Endothelial cell of umbilical vein (primary cell): ENCODE measurements at regions not wholly inside any gene's neighbourhood (a gene's known extent, or its start where the extent isn't known, plus 50 kb on each side); places are given as distances from the start of the nearest gene placed in this dataset.

Source experiments
- BruUV-seq: library from RNA; stranded (reverse); fragments of 400-500 nt; replicated peaks from 2 replicates; lab custom pipeline; 2021; lab: Mats Ljungman, UMichigan
- CTCF ChIA-PET: fragments of 300-600, 350-600 bp; sonication (Branson Sonifier 250); formaldehyde crosslinking; loops from one replicate; lab custom pipeline; 2021; ENCODE audit warnings: antibody characterized with exemption, inconsistent platforms; lab: Charles Lee
- POLR2A ChIA-PET: fragments of 300-600, 350-600 bp; sonication (Branson Sonifier 250); formaldehyde crosslinking; loops from one replicate; lab custom pipeline; 2021; ENCODE audit warnings: antibody characterized with exemption, inconsistent platforms; lab: Charles Lee
- DNase-seq: peaks from one replicate; pipeline ENCODE4 v3.0.0-alpha.2; 2011; ENCODE audit warnings: low read depth, low spot score
- FAIRE-seq: peaks from 2 replicates; lab custom pipeline; 2011; peaks lifted over from hg19 to GRCh38; lab: Jason Lieb, UNC
- H2AFZ ChIP-seq: 2 replicates; pipeline ENCODE4 v1.6.0; 2012; ENCODE audit warnings: low read depth, low read length, control low read depth, inconsistent platforms
- H3K27ac ChIP-seq: 2 replicates; pipeline ENCODE4 v1.5.1; 2011; ENCODE audit warnings: low read depth, mild to moderate bottlenecking, control low read depth, low read length, moderate library complexity; ENCODE audit not compliant: insufficient read depth
- H3K27me3 ChIP-seq, 2 experiments: 2 replicates each; pipeline versions ENCODE4 v1.6.0 to v1.6.1; 2011; ENCODE audit warnings: low read length in 2 of 2, mixed read lengths in 1 of 2; ENCODE audit not compliant: control insufficient read depth in 2 of 2, insufficient read depth in 2 of 2
- H3K36me3 ChIP-seq, 2 experiments: 2 replicates in 1 of 2; 3 replicates in 1 of 2; pipeline ENCODE4 v1.5.1; 2011; ENCODE audit warnings: low read length in 2 of 2, mild to moderate bottlenecking in 1 of 2, moderate library complexity in 1 of 2; ENCODE audit not compliant: control insufficient read depth in 2 of 2, insufficient read depth in 2 of 2; ENCODE audit errors: extremely low read depth in 1 of 2
- H3K4me1 ChIP-seq: 3 replicates; pipeline ENCODE4 v1.5.1; 2011; ENCODE audit warnings: mild to moderate bottlenecking, low read length; ENCODE audit not compliant: control insufficient read depth, insufficient read depth; ENCODE audit errors: extremely low read depth
- H3K4me2 ChIP-seq: 2 replicates; pipeline ENCODE4 v1.6.1; 2011; ENCODE audit warnings: low read length, control low read depth, mixed read lengths; ENCODE audit not compliant: insufficient read depth
- H3K4me3 ChIP-seq, 3 experiments: fragments of 200-600 bp in 1 of 3; sonication (generic), shearing (Covaris generic) in 1 of 3; replicated peaks in 1 of 3; 2 replicates each; pipeline ENCODE4 v1.5.1; 2011 to 2016; ENCODE audit warnings: control low read depth in 3 of 3, low read length in 3 of 3, mild to moderate bottlenecking in 2 of 3, inconsistent platforms in 1 of 3, low read depth in 1 of 3, moderate library complexity in 1 of 3; ENCODE audit not compliant: insufficient read depth in 1 of 3
- H3K79me2 ChIP-seq: 2 replicates; pipeline ENCODE4 v1.6.0; 2012; ENCODE audit warnings: low read length, inconsistent platforms; ENCODE audit not compliant: control insufficient read depth, insufficient read depth
- H3K9ac ChIP-seq: replicated peaks from 2 replicates; pipeline ENCODE3; 2011; ENCODE audit warnings: low read length, control low read depth; ENCODE audit not compliant: insufficient read depth; ENCODE audit errors: extremely low read depth
- H3K9me1 ChIP-seq: replicated peaks from 3 replicates; pipeline ENCODE4 v1.6.0; 2011; ENCODE audit warnings: mild to moderate bottlenecking, low read length; ENCODE audit not compliant: control insufficient read depth, insufficient read depth; ENCODE audit errors: extremely low read depth
- H3K9me3 ChIP-seq: replicated peaks from 2 replicates; pipeline ENCODE4 v1.5.1; 2012; ENCODE audit warnings: low read length, inconsistent platforms; ENCODE audit not compliant: control insufficient read depth, insufficient read depth
- H4K20me1 ChIP-seq: replicated peaks from 2 replicates; pipeline ENCODE3; 2011; ENCODE audit warnings: mild to moderate bottlenecking, low read length; ENCODE audit not compliant: control insufficient read depth, insufficient read depth; ENCODE audit errors: extremely low read depth
- CTCF ChIP-seq, 2 donors: IDR thresholded peaks; 1 replicate in 1 of 2; 2 replicates in 1 of 2; pipeline ENCODE4 v1.5.1; 2011; ENCODE audit warnings: low read length in 2 of 2, mild to moderate bottlenecking in 2 of 2, moderate library complexity in 2 of 2, control low read depth in 1 of 2, inconsistent platforms in 1 of 2, low read depth in 1 of 2; ENCODE audit not compliant: insufficient read depth in 1 of 2; ENCODE audit errors: extremely low read depth in 1 of 2
- EZH2 ChIP-seq: IDR thresholded peaks from 2 replicates; pipeline ENCODE4 v1.6.1; 2012; ENCODE audit warnings: borderline replicate concordance, low read depth, mild to moderate bottlenecking, moderate library complexity, low read length, inconsistent platforms; ENCODE audit not compliant: severe bottlenecking
- FOS ChIP-seq: IDR thresholded peaks from 2 replicates; pipeline ENCODE4 v1.6.1; 2011; ENCODE audit warnings: mild to moderate bottlenecking, low read length, moderate library complexity, borderline replicate concordance; ENCODE audit not compliant: insufficient read depth
- GATA2 ChIP-seq: IDR thresholded peaks from 2 replicates; pipeline ENCODE4 v1.7.0; 2011; ENCODE audit warnings: low read depth, mild to moderate bottlenecking, moderate library complexity, mixed read lengths, low read length; ENCODE audit not compliant: insufficient read length, insufficient read depth
- JUN ChIP-seq: IDR thresholded peaks from 2 replicates; pipeline ENCODE4 v1.6.1; 2011; ENCODE audit warnings: borderline replicate concordance, low read depth; ENCODE audit not compliant: insufficient read length, insufficient read depth
- MYC ChIP-seq: IDR thresholded peaks from one replicate; pipeline ENCODE4 v1.6.1; 2011; ENCODE audit warnings: mild to moderate bottlenecking, low read depth, low read length
- POLR2A ChIP-seq: IDR thresholded peaks from 2 replicates; pipeline ENCODE4 v1.6.1; 2012; ENCODE audit warnings: low read depth, mild to moderate bottlenecking, control low read depth, low read length
- POLR2AphosphoS5 ChIP-seq: IDR thresholded peaks from 2 replicates; pipeline ENCODE4 v1.6.1; 2012; ENCODE audit warnings: low read depth, mild to moderate bottlenecking, control low read depth, low read length, moderate library complexity; ENCODE audit not compliant: insufficient read depth
- dilution Hi-C: fragments of 300-500 bp; cut with MboI; formaldehyde crosslinking; loops from one replicate; pipeline ENCODE4 v1.15.0; 2019; ENCODE audit warnings: low sequenced_read_pairs; ENCODE audit not compliant: extremely low pct_ligation_motif_present
- intact Hi-C: fragments of 100-400 bp; cut with micrococcal nuclease; formaldehyde crosslinking; loops from one replicate; pipeline ENCODE4 v1.10.0; 2022
- TF ChIP-seq, protein P1 (sequence below): IDR thresholded peaks from 2 replicates; pipeline ENCODE4 v1.6.1; 2011; ENCODE audit not compliant: insufficient read depth, insufficient read length

DNA sequence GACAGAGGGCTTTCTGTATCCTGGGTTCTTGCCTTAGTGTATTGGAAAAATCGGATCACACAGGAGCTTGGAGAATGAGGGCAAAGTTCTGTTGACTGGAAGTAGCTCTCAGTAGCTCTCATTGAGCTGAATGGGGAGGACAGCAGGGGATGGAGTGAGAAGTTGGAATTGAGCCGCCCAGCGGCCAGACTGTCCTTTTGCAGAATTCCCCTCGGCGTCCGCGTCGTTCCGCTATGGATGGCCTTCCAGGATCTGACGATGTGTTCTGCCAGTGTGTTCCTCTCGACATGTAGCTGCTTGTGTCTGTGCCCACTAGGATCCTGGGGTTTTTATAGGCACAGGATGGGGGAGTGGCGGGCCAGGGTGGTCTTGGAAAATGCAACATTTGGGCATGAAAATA, 351.8 kb upstream of the SEMA3A start:
- CTCF ChIA-PET, result interaction anchor here (0.7 kb wide), 1 partner anchor 11 kb away, joined by 3 read pairs; no protein-coding TSS in a partner anchor
- BruUV-seq, result no TSS peak
- dilution Hi-C loops, result no loop called here

More for the DNA sequence above, 351.8 kb upstream of the SEMA3A start:
- TF ChIP-seq FOS, result no peak
- TF ChIP-seq POLR2AphosphoS5, result no peak
- TF ChIP-seq, protein P1, sequence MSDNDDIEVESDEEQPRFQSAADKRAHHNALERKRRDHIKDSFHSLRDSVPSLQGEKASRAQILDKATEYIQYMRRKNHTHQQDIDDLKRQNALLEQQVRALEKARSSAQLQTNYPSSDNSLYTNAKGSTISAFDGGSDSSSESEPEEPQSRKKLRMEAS, result no peak
- TF ChIP-seq EZH2, result no peak
- no peak for TF ChIP-seq CTCF (IDR thresholded peaks at IDR 0.05; ENCODE audit: extremely low read depth in 1 of 2, insufficient read depth in 1 of 2, low read depth in 1 of 2, low read length in 2 of 2)
- no peak for TF ChIP-seq JUN
- TF ChIP-seq GATA2, result no peak
- no peak for TF ChIP-seq POLR2A
- no peak for TF ChIP-seq MYC
- Histone ChIP-seq H3K9me1 (no peaks in the 10 kb centered on the region), H3K4me3 (no peak overlapping the region), H2AFZ (no peak overlapping the region), H3K9me3 (no peaks in the 10 kb centered on the region), H3K27me3 (no peaks in the 10 kb centered on the region), H3K27ac (no peak overlapping the region), H3K4me1 (no peaks in the 10 kb centered on the region), H3K9ac (no peak overlapping the region), H3K36me3 (no peaks in the 10 kb centered on the region), H3K79me2 (no peaks in the 10 kb centered on the region), H4K20me1 (no peaks in the 10 kb centered on the region), H3K4me2 (no peak overlapping the region)
- no peak for FAIRE-seq
- DNase-seq, result no peak
- POLR2A ChIA-PET, result no interaction called here
- intact Hi-C loops, result loop anchor here (10.0 kb wide), 1 partner anchor 318 kb away; no protein-coding TSS in a partner anchor
